ENCODE measurements at regions not wholly inside any gene's neighbourhood (a gene's known extent, or its start where the extent isn't known, plus 50 kb on each side); places are given as distances from the start of the nearest gene placed in this dataset.

GRCh38 chr6:9799582-9799981 is 615.3 kb downstream of the TFAP2A start:
- BruUV-seq (replicated peaks), result no TSS peak
- Histone ChIP-seq H3K79me1 (ENCODE audit: low read depth in 1 of 2, low read length in 2 of 2) (no peaks in the 10 kb centered on the region), H3K36me3 (ENCODE audit: control insufficient read depth, insufficient read depth, low read length) (no peaks in the 10 kb centered on the region), H3K23ac (ENCODE audit: low read depth, low read length) (no peak overlapping the region), H3K9ac (ENCODE audit: low read depth, low read length) (no peak overlapping the region), H3K9me3 (ENCODE audit: control insufficient read depth, insufficient read depth, low read length) (peaks cover 2% of the 10 kb centered on the region; the same call in 1 of the 2 replicates), H3K9me1 (ENCODE audit: insufficient read depth, low read length) (no peaks in the 10 kb centered on the region), H2BK120ac (ENCODE audit: low read depth, low read length) (no peak overlapping the region), H2AK5ac (ENCODE audit: low read depth, low read length) (no peak overlapping the region), H3K4ac (ENCODE audit: low read depth, low read length) (no peak overlapping the region), H2AFZ (replicated peaks; ENCODE audit: low read length, poor library complexity) (no peak overlapping the region), H4K5ac (ENCODE audit: low read depth, low read length) (no peak overlapping the region), H2BK15ac (ENCODE audit: low read depth, low read length) (no peak overlapping the region), H2BK5ac (ENCODE audit: low read depth, low read length, poor library complexity, severe bottlenecking) (no peak overlapping the region), H3K18ac (ENCODE audit: low read depth, low read length) (no peak overlapping the region), H3K27ac (ENCODE audit: insufficient read depth, low read length) (no peak overlapping the region), H3K4me1 (ENCODE audit: control insufficient read depth, insufficient read depth, low read length) (peaks cover 2% of the 10 kb centered on the region; the same call in 1 of the 2 replicates), H4K20me1 (ENCODE audit: insufficient read depth, low read length) (no peaks in the 10 kb centered on the region), H3K27me3 (ENCODE audit: control insufficient read depth, insufficient read depth, low read length) (no peaks in the 10 kb centered on the region), H3K4me3 (ENCODE audit: insufficient read depth, low read depth, low read length) (no peak overlapping the region), H3K4me2 (ENCODE audit: low read depth, low read length) (no peak overlapping the region), H3K14ac (replicated peaks; ENCODE audit: low read depth, low read length) (no peak overlapping the region), H4K91ac (ENCODE audit: insufficient read depth, low read depth, low read length) (no peak overlapping the region), H4K8ac (ENCODE audit: low read depth in 2 of 2, low read length in 2 of 2) (no peak overlapping the region; a peak in 1 of 4 replicates), H3K56ac (ENCODE audit: extremely low read depth, insufficient read depth, low read length) (no peak overlapping the region), H2BK20ac (ENCODE audit: low read depth, low read length) (no peak overlapping the region), H2AK9ac (replicated peaks; ENCODE audit: low read depth, low read length, poor library complexity) (no peak overlapping the region)
- no peak for DNase-seq
- dilution Hi-C loops (cut with HindIII; ENCODE audit: low sequenced_read_pairs, unreplicated experiment) (no loop called here), intact Hi-C loops (cut with micrococcal nuclease) (no loop called here), in situ Hi-C loops (cut with MboI; ENCODE audit: low sequenced_read_pairs) (no loop called here)
- POLR2A ChIA-PET (ENCODE audit: unreplicated experiment), result no interaction called here
- CTCF ChIA-PET, result no interaction called here
- ATAC-seq (ENCODE audit: low read depth), result no peak
- TF ChIP-seq CTCF (conservative IDR thresholded peaks at IDR 0.05; ENCODE audit: low read depth, low read length) (no peak), RFX5 (IDR thresholded peaks at IDR 0.05; ENCODE audit: low read depth, low read length) (no peak), MAZ (IDR thresholded peaks at IDR 0.05; ENCODE audit: borderline replicate concordance, low read depth, low read length) (no peak), SMC3 (IDR thresholded peaks at IDR 0.05; ENCODE audit: low read depth, low read length) (no peak), CHD1 (IDR thresholded peaks at IDR 0.05; ENCODE audit: low read depth, low read length) (no peak), POLR2A (IDR thresholded peaks at IDR 0.05; ENCODE audit: low read depth, low read length) (no peak), USF2 (IDR thresholded peaks at IDR 0.05; ENCODE audit: low read depth, low read length) (no peak), RAD21 (IDR thresholded peaks at IDR 0.05; ENCODE audit: low read length) (no peak)
